ENCODE measurements at regions not wholly inside any gene's neighbourhood (a gene's known extent, or its start where the extent isn't known, plus 50 kb on each side); places are given as distances from the start of the nearest gene placed in this dataset.

GRCh38 chr5:125134216-125135081, 388.0 kb upstream of the ZNF608 start:
- DNase-seq (ENCODE audit: low read depth), result peak; percentile 82
- H3K4me3 ChIP-seq (ENCODE audit: low read length), result no peak overlapping the region
- no peak for TF ChIP-seq CTCF (conservative IDR thresholded peaks at IDR 0.05; ENCODE audit: low read length)

GRCh38 chr5:125137535-125137934, 391.1 kb upstream of the ZNF608 start:
- no peak overlapping the region for H3K4me3 ChIP-seq (ENCODE audit: low read length)
- DNase-seq (ENCODE audit: low read depth), result no peak
- TF ChIP-seq CTCF (conservative IDR thresholded peaks at IDR 0.05; ENCODE audit: low read length), result no peak

- DNase-seq (ENCODE audit: low read depth), result no peak
- TF ChIP-seq CTCF (conservative IDR thresholded peaks at IDR 0.05; ENCODE audit: low read length), result no peak
- H3K4me3 ChIP-seq (ENCODE audit: low read length), result no peak overlapping the region
These were observed 391.8 kb upstream of the ZNF608 start for GRCh38 chr5:125138266-125138665.

- no peak for DNase-seq (ENCODE audit: low read depth)
- TF ChIP-seq CTCF (conservative IDR thresholded peaks at IDR 0.05; ENCODE audit: low read length), result no peak
- no peak overlapping the region for H3K4me3 ChIP-seq (ENCODE audit: low read length)
These were observed 393.2 kb upstream of the ZNF608 start for GRCh38 chr5:125139590-125139989.

GRCh38 chr5:125140220-125140619, 393.8 kb upstream of the ZNF608 start:
- DNase-seq (ENCODE audit: low read depth), result no peak
- no peak overlapping the region for H3K4me3 ChIP-seq (ENCODE audit: low read length)
- TF ChIP-seq CTCF (conservative IDR thresholded peaks at IDR 0.05; ENCODE audit: low read length), result no peak

- no peak for TF ChIP-seq CTCF (conservative IDR thresholded peaks at IDR 0.05; ENCODE audit: low read length)
- H3K4me3 ChIP-seq (ENCODE audit: low read length), result no peak overlapping the region
- peak; percentile 88 for DNase-seq (ENCODE audit: low read depth)
These were observed 394.4 kb upstream of the ZNF608 start for GRCh38 chr5:125140855-125141254.

- no peak overlapping the region for H3K4me3 ChIP-seq (ENCODE audit: low read length)
- DNase-seq (ENCODE audit: low read depth), result no peak
- no peak for TF ChIP-seq CTCF (conservative IDR thresholded peaks at IDR 0.05; ENCODE audit: low read length)
These were observed 396.0 kb upstream of the ZNF608 start for GRCh38 chr5:125142458-125142857.
